ENCODE measurements at regions not wholly inside any gene's neighbourhood (a gene's known extent, or its start where the extent isn't known, plus 50 kb on each side); places are given as distances from the start of the nearest gene placed in this dataset.

GRCh38 chr6:91506509-91506908, 919.6 kb upstream of the MAP3K7 start:
- H3K4me1 ChIP-seq (ENCODE audit: insufficient read depth, insufficient read length), result no peaks in the 10 kb centered on the region
- H3K9ac ChIP-seq (ENCODE audit: insufficient read length, low read depth), result no peak overlapping the region
- H3K9me3 ChIP-seq (ENCODE audit: insufficient read depth, low read length), result peaks cover 6% of the 10 kb centered on the region; the same call in 1 of the 2 replicates
- no peak for TF ChIP-seq SUZ12 (IDR thresholded peaks at IDR 0.05; ENCODE audit: extremely low read depth, insufficient read depth, insufficient read length)
- no peak for TF ChIP-seq ZNF274 (IDR thresholded peaks at IDR 0.05; ENCODE audit: low read depth, low read length)
- no peak for TF ChIP-seq YY1 (IDR thresholded peaks at IDR 0.05; ENCODE audit: insufficient read depth, insufficient read length)
- no peak overlapping the region for H3K4me3 ChIP-seq (ENCODE audit: insufficient read length, low read depth)
- H3K27me3 ChIP-seq (ENCODE audit: insufficient read depth, insufficient read length), result no peaks in the 10 kb centered on the region
- no peaks in the 10 kb centered on the region for H3K36me3 ChIP-seq (ENCODE audit: insufficient read depth, insufficient read length, low read length)
- DNase-seq (ENCODE audit: low read depth, low spot score), result no peak

- no peak overlapping the region for H3K4me3 ChIP-seq (ENCODE audit: insufficient read length, low read depth)
- H3K27me3 ChIP-seq (ENCODE audit: insufficient read depth, insufficient read length), result no peaks in the 10 kb centered on the region
- no peaks in the 10 kb centered on the region for H3K36me3 ChIP-seq (ENCODE audit: insufficient read depth, insufficient read length, low read length)
- no peak overlapping the region for H3K9ac ChIP-seq (ENCODE audit: insufficient read length, low read depth)
- H3K4me1 ChIP-seq (ENCODE audit: insufficient read depth, insufficient read length), result no peaks in the 10 kb centered on the region
- TF ChIP-seq ZNF274 (IDR thresholded peaks at IDR 0.05; ENCODE audit: low read depth, low read length), result no peak
- TF ChIP-seq SUZ12 (IDR thresholded peaks at IDR 0.05; ENCODE audit: extremely low read depth, insufficient read depth, insufficient read length), result no peak
- TF ChIP-seq YY1 (IDR thresholded peaks at IDR 0.05; ENCODE audit: insufficient read depth, insufficient read length), result no peak
- DNase-seq (ENCODE audit: low read depth, low spot score), result no peak
- H3K9me3 ChIP-seq (ENCODE audit: insufficient read depth, low read length), result peaks cover 6% of the 10 kb centered on the region; the same call in 1 of the 2 replicates
These were observed 918.3 kb upstream of the MAP3K7 start for GRCh38 chr6:91505199-91505598.

GRCh38 chr6:91501930-91502329, 915.1 kb upstream of the MAP3K7 start:
- H3K36me3 ChIP-seq (ENCODE audit: insufficient read depth, insufficient read length, low read length), result no peaks in the 10 kb centered on the region
- no peaks in the 10 kb centered on the region for H3K27me3 ChIP-seq (ENCODE audit: insufficient read depth, insufficient read length)
- no peak overlapping the region for H3K4me3 ChIP-seq (ENCODE audit: insufficient read length, low read depth)
- H3K4me1 ChIP-seq (ENCODE audit: insufficient read depth, insufficient read length), result no peaks in the 10 kb centered on the region
- no peak for TF ChIP-seq SUZ12 (IDR thresholded peaks at IDR 0.05; ENCODE audit: extremely low read depth, insufficient read depth, insufficient read length)
- no peak for TF ChIP-seq ZNF274 (IDR thresholded peaks at IDR 0.05; ENCODE audit: low read depth, low read length)
- TF ChIP-seq YY1 (IDR thresholded peaks at IDR 0.05; ENCODE audit: insufficient read depth, insufficient read length), result no peak
- DNase-seq (ENCODE audit: low read depth, low spot score), result no peak
- H3K9ac ChIP-seq (ENCODE audit: insufficient read length, low read depth), result no peak overlapping the region
- H3K9me3 ChIP-seq (ENCODE audit: insufficient read depth, low read length), result no peaks in the 10 kb centered on the region

- Histone ChIP-seq H3K4me3 (ENCODE audit: insufficient read length, low read depth) (no peak overlapping the region), H3K36me3 (ENCODE audit: insufficient read depth, insufficient read length, low read length) (no peaks in the 10 kb centered on the region), H3K9me3 (ENCODE audit: insufficient read depth, low read length) (no peaks in the 10 kb centered on the region), H3K9ac (ENCODE audit: insufficient read length, low read depth) (no peak overlapping the region), H3K27me3 (ENCODE audit: insufficient read depth, insufficient read length) (no peaks in the 10 kb centered on the region), H3K4me1 (ENCODE audit: insufficient read depth, insufficient read length) (no peaks in the 10 kb centered on the region)
- DNase-seq (ENCODE audit: low read depth, low spot score), result no peak
- TF ChIP-seq YY1 (IDR thresholded peaks at IDR 0.05; ENCODE audit: insufficient read depth, insufficient read length), result no peak
- TF ChIP-seq ZNF274 (IDR thresholded peaks at IDR 0.05; ENCODE audit: low read depth, low read length), result no peak
- TF ChIP-seq SUZ12 (IDR thresholded peaks at IDR 0.05; ENCODE audit: extremely low read depth, insufficient read depth, insufficient read length), result no peak
These were observed 913.9 kb upstream of the MAP3K7 start for GRCh38 chr6:91500689-91501303.

- no peak for TF ChIP-seq YY1 (IDR thresholded peaks at IDR 0.05; ENCODE audit: insufficient read depth, insufficient read length)
- TF ChIP-seq ZNF274 (IDR thresholded peaks at IDR 0.05; ENCODE audit: low read depth, low read length), result no peak
- no peak for TF ChIP-seq SUZ12 (IDR thresholded peaks at IDR 0.05; ENCODE audit: extremely low read depth, insufficient read depth, insufficient read length)
- no peak overlapping the region for H3K4me3 ChIP-seq (ENCODE audit: insufficient read length, low read depth)
- H3K9me3 ChIP-seq (ENCODE audit: insufficient read depth, low read length), result no peaks in the 10 kb centered on the region
- no peak overlapping the region for H3K9ac ChIP-seq (ENCODE audit: insufficient read length, low read depth)
- no peaks in the 10 kb centered on the region for H3K36me3 ChIP-seq (ENCODE audit: insufficient read depth, insufficient read length, low read length)
- no peak for DNase-seq (ENCODE audit: low read depth, low spot score)
- H3K4me1 ChIP-seq (ENCODE audit: insufficient read depth, insufficient read length), result no peaks in the 10 kb centered on the region
- no peaks in the 10 kb centered on the region for H3K27me3 ChIP-seq (ENCODE audit: insufficient read depth, insufficient read length)
These were observed 911.7 kb upstream of the MAP3K7 start for GRCh38 chr6:91498576-91498975.

- H3K4me1 ChIP-seq (ENCODE audit: insufficient read depth, insufficient read length), result no peaks in the 10 kb centered on the region
- H3K9me3 ChIP-seq (ENCODE audit: insufficient read depth, low read length), result no peaks in the 10 kb centered on the region
- H3K36me3 ChIP-seq (ENCODE audit: insufficient read depth, insufficient read length, low read length), result no peaks in the 10 kb centered on the region
- H3K9ac ChIP-seq (ENCODE audit: insufficient read length, low read depth), result no peak overlapping the region
- DNase-seq (ENCODE audit: low read depth, low spot score), result no peak
- TF ChIP-seq ZNF274 (IDR thresholded peaks at IDR 0.05; ENCODE audit: low read depth, low read length) (no peak), YY1 (IDR thresholded peaks at IDR 0.05; ENCODE audit: insufficient read depth, insufficient read length) (no peak), SUZ12 (IDR thresholded peaks at IDR 0.05; ENCODE audit: extremely low read depth, insufficient read depth, insufficient read length) (no peak)
- no peak overlapping the region for H3K4me3 ChIP-seq (ENCODE audit: insufficient read length, low read depth)
- no peaks in the 10 kb centered on the region for H3K27me3 ChIP-seq (ENCODE audit: insufficient read depth, insufficient read length)
These were observed 910.9 kb upstream of the MAP3K7 start for GRCh38 chr6:91497770-91498169.

GRCh38 chr6:91490671-91491301, 903.9 kb upstream of the MAP3K7 start:
- Histone ChIP-seq H3K36me3 (ENCODE audit: insufficient read depth, insufficient read length, low read length) (no peaks in the 10 kb centered on the region), H3K9me3 (ENCODE audit: insufficient read depth, low read length) (no peaks in the 10 kb centered on the region), H3K4me1 (ENCODE audit: insufficient read depth, insufficient read length) (no peaks in the 10 kb centered on the region), H3K9ac (ENCODE audit: insufficient read length, low read depth) (no peak overlapping the region), H3K4me3 (ENCODE audit: insufficient read length, low read depth) (no peak overlapping the region), H3K27me3 (ENCODE audit: insufficient read depth, insufficient read length) (no peaks in the 10 kb centered on the region)
- TF ChIP-seq ZNF274 (IDR thresholded peaks at IDR 0.05; ENCODE audit: low read depth, low read length) (no peak), SUZ12 (IDR thresholded peaks at IDR 0.05; ENCODE audit: extremely low read depth, insufficient read depth, insufficient read length) (no peak), YY1 (IDR thresholded peaks at IDR 0.05; ENCODE audit: insufficient read depth, insufficient read length) (no peak)
- no peak for DNase-seq (ENCODE audit: low read depth, low spot score)
